CD4-positive, alpha-beta T cell treated with Interleukin-15 for 4 hours (primary cell): ENCODE measurements at regions not wholly inside any gene's neighbourhood (a gene's known extent, or its start where the extent isn't known, plus 50 kb on each side); places are given as distances from the start of the nearest gene placed in this dataset.

ENCODE experiments used
- DNase-seq: peaks from one replicate; pipeline ENCODE4 v3.0.0-alpha.2; 2020; ENCODE audit warnings: low spot score

DNA sequence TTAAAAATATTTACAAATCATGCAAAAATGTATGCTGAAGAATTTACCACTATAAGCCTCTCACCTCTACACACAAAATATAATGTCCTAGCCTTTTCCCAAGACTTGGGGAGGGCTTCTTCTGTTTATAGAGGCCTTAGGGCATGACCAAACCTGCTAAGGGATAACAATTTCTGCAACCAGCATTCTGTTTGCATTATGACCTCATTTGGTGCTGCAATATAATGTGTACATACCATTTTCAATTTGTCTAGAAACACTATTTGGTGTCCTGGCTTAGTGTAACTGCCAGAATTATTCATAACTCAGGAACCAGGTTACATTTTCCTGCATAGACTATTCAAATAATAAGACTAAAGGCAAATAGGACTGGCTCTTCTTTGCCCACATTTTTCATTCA, 446.6 kb upstream of the SORCS1 start:
- DNase-seq, result no peak

- no peak for DNase-seq
Measured at GRCh38 chr10:107589081-107589480, 424.6 kb upstream of the SORCS1 start.

DNA sequence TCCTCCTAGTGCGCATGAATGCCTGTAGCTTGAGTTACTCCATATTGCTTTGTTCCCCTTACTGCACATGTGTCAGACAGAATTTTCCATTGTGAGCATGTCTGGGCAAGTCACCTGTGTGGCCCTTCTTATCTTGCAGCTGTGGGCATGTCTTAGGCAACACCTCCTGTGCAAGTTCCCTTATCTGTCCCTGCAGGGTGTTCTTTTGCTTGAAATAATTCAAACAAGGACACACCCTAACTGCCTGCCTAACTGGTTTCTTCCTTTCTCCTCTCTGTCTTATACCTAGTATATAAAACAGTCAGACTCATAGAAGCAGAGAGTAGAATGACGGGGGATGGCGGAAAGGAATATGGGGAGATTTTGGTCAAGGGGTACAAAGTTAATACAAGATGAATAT, 421.1 kb upstream of the SORCS1 start:
- no peak for DNase-seq

GRCh38 chr10:107583974-107584373, 419.5 kb upstream of the SORCS1 start:
- DNase-seq, result no peak

- no peak for DNase-seq
Measured at GRCh38 chr10:107579970-107580369, 415.5 kb upstream of the SORCS1 start.

DNA sequence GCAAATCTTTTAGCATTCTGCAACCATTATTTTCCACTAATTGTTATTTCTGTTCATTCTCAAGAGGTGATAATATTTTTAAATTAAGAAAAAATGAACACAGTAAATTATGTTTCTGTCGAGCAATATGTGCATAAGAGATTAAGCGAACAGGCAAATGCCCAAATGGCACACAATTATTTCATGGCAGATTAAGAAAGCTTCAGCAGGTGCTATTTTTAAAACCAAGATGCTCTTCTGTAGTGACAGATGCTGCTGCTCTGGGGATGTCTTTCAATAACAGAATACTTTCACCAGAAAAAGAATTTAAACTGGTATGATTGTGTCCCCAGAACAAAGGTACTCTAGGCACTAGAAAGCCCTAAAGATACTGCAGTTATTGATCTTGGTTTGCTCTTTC, 412.7 kb upstream of the SORCS1 start:
- no peak for DNase-seq

- DNase-seq, result no peak
Measured at GRCh38 chr10:107576746-107577145, 412.2 kb upstream of the SORCS1 start.

GRCh38 chr10:107565014-107565413, 400.5 kb upstream of the SORCS1 start:
- no peak for DNase-seq

DNA sequence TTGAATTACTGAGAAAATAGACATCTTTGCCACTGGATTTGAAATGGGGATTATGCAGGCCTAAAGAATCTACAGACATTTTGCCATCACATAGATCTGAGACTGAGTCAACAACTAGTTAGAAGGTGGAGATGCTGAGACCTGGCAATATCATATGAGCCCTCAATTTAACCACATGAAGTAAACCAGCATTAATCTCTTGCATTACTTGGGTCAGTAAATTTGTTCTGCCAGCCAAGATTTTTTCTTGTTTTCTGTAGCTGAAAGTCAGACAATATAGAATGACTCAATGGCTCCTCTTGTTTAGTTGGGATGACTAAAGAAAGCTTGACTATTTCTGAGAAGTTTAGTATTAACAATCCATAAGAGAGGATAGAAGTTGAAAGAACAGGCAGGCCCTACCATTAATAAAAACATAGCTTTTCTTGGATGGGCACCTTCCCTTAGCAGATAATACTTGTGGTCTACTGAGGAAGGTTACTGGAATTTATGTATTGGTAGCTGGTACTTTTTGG, 396.7 kb upstream of the SORCS1 start:
- no peak for DNase-seq

DNA sequence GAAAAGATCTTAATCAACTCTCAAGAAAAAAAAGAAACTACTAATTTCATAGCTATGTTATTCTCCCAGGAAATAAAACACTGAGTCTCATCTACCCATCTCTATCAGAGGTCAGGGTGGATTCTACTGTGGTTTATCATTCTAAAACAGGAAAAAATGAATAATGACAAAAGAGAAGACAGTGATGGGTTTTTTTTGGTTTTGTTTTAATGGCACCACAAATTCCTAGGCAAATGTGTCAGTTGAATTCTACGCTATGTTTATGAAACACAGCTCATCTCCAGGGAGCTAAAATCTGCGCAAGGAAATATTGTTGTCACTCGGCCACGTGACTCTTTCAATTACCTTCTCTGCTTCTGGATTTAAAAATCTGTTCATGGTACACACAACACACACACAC, 393.4 kb upstream of the SORCS1 start:
- no peak for DNase-seq

DNA sequence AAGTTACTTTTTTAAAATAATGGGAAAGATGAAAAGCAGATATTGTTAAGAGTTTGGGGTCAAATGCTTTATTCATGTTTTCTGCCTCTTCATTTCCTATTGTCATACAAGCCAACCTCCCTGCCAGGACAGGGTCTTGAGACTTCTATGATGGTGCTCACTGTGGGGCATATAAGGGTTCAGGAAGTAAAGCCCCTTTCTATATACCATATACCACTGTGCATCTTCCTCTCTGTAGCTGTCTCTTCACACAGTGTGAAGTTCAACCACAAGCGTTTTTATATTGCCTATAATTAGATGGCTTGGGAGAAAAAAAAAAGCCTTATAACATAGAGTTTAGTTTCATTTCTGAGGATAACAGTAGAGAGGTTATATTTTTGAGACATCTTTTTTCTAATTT, 389.8 kb upstream of the SORCS1 start:
- DNase-seq, result no peak

DNA sequence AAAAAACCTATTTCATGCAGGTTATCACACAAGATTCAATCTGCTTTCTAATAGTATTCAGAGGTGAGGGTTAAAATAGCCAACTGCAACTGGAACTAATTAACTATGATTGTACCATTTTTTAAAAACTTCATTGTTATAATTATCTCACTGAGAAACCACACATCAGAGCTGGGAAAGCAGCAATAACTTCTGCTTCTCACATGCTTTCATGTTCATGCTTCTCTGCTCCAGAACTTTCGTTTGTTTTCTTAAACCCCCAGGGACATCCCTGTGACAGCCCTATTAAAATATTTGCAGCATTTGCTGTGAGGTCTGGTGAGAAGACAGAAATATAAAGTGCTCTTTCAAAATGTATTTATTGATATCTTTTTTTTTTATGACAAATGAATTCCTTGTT, 389.0 kb upstream of the SORCS1 start:
- no peak for DNase-seq

- no peak for DNase-seq
Measured at GRCh38 chr10:107552963-107553362, 388.5 kb upstream of the SORCS1 start.

DNA sequence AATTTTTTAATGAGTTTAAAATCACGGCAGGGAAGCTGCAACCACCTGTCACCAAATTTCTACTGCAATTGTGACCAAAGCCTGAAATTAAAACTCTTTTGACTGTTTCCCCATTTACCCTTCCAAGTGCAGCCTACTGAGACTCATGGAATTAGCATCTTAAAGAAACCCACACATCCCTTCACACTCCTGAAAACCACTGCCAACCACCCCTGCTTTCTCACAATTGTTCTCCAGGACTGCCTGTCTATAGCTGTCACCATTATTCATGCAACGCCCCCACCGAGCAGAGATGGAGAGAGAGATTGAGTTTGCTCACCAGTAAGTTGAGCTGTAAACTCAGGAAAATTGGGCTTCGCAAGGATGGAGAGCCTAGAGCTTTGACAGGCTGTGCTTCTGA, 383.8 kb upstream of the SORCS1 start:
- no peak for DNase-seq

DNA sequence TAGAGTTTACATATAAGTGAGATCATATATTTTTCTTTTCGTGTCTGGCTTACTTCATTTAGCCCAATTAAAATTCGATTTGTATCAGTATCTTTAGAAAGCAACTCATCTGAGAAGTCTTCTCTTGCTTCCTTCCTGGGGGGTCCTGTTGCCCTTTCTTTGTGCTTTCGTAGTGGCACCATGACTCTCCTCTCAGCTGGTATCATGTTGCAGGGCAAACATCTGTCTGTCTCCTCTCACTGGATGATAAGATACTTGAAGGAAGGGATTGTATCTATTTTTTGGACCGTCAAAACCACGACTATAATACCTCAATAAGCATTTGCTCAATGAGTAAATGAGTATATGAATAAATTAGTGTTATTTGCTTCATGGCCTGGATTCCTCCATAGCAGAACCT, 382.5 kb upstream of the SORCS1 start:
- no peak for DNase-seq

DNA sequence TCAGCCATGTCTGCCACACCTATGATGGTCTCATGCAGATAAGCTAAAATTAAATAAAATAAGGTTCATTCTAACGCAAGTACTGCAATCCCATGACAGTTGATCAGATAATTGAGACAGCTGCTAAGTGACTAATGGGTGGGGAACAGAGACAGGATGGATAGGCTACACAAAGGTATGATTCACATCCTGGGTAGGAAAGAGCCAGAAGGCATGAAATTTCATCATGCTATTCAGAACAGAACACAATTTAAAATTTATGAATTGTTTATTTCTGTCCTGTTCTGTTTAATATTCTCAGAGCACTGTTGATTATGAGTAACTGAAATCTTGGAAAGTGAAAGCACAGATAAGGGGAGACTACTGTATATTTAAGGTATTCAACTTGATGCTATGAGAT, 381.8 kb upstream of the SORCS1 start:
- no peak for DNase-seq

DNA sequence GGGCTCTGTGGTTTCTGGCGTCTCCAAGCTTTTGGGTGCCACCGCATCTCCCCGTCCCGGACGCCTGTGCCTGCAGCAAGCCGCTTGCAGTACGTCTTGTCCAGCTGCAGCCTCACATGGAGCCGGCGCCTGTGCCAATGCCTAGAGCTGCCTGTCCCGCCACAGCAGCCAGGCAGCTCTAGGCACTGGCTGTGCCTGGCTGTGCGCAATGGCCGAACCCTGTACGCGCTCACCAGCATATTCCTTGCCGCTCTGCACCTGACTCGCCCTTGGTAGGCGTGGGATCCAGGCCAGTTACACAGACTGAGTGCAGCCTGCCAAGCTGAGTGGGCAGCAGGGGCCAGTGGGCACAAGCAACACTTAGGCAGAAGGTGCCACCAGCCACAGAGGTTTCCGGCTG, 381.2 kb upstream of the SORCS1 start:
- DNase-seq, result no peak

GRCh38 chr10:107544706-107545520, 380.4 kb upstream of the SORCS1 start:
- no peak for DNase-seq

- no peak for DNase-seq
Measured at GRCh38 chr10:107542607-107543006, 378.1 kb upstream of the SORCS1 start.

GRCh38 chr10:107542016-107542415, 377.5 kb upstream of the SORCS1 start:
- DNase-seq, result no peak

DNA sequence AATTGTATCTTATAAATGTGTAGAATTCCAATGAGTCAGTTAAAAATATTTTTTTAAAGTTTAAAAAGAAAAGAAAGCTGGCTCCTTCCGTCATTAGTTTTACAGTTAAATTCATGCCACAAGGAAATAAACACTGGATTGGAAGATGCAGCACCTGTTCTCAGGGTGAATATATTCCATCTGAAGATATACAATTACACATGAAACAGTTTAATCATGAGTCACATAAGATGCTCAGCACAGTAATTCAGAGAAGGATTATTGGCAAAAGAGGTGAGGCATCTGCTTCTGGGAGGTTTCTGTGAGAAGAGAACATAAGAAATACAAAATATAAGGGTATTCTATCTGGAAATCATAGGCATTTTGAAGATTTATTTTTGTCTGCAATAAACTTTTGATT, 376.5 kb upstream of the SORCS1 start:
- DNase-seq, result no peak

DNA sequence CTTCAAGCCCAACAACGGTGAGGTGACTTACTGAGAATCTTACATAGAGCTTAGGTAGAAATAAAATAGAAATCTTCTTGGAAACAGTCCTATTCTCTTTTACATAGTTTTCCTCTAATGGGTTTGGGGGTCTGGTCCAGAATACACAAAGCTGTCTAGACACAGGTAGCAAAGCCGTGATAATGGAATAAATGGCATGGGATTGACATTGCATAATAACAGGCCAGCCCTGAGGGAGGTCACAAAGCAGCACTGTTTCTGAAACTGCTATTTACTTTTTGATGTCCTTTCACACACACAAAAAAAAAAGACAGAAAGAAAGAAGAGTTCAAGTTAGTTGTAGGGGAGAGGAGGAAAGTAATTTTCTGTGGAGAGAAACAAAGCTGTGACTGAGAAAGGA, 364.8 kb upstream of the SORCS1 start:
- no peak for DNase-seq

DNA sequence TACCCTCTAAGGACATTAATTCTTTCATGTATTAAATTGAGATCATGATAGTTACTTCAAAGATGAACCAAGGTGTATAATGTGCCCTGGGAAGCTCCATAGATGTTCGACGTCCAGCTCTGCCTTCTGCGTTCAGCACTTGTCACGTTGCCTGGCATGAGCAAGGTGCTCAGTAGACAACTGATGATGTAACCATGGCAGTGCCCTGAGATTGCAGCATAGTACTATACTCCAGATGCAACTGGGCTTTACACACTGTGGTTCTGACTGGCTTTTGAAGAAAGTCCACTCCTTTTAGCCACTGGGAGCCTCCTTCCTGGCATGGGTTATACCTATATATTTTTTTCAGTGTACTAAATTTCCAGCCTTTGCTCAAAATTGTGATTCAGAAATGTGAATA, 355.8 kb upstream of the SORCS1 start:
- no peak for DNase-seq

DNA sequence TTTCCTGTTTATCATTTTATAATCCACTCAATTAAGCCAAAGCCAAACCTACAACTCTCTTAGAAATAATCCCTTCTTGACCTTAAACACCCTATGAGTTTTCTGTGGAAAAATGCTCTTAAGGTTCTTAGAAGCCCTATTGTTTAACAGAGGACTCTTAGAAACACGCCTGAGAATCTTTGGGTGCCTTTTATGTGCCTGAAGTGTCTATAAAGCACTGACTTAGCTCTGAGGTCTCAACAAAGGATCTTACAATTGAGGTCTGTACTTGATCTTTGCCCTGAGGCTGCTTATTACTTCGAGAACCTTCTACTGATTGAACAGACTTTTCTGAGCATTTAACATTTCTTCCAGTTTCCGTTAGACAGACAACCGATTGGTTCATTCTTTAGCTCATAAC, 353.3 kb upstream of the SORCS1 start:
- DNase-seq, result no peak
